Nephron (organoid): ENCODE measurements at regions not wholly inside any gene's neighbourhood (a gene's known extent, or its start where the extent isn't known, plus 50 kb on each side); places are given as distances from the start of the nearest gene placed in this dataset.

Experiments used
- H3K27ac Mint-ChIP-seq, 3 experiments: 2 replicates each; pipeline ENCODE4 v1.8.0; 2020; ENCODE audit warnings: mixed read lengths in 3 of 3, mild to moderate bottlenecking in 2 of 3, moderate library complexity in 1 of 3
- H3K27me3 Mint-ChIP-seq: 2 replicates; pipeline ENCODE4 v1.8.0; 2021; ENCODE audit warnings: low read depth, mild to moderate bottlenecking, moderate library complexity, mixed read lengths
- H3K36me3 Mint-ChIP-seq: 2 replicates; pipeline ENCODE4 v1.8.0; 2020; ENCODE audit warnings: low read depth, mixed read lengths
- H3K4me1 Mint-ChIP-seq: 2 replicates; pipeline ENCODE4 v1.8.0; 2020; ENCODE audit warnings: mixed read lengths
- H3K4me3 Mint-ChIP-seq, 3 experiments: 2 replicates each; pipeline ENCODE4 v1.8.0; 2020; ENCODE audit warnings: mild to moderate bottlenecking in 3 of 3, mixed read lengths in 3 of 3, moderate library complexity in 2 of 3
- H3K9me3 Mint-ChIP-seq: 2 replicates; pipeline ENCODE4 v1.8.0; 2020; ENCODE audit warnings: mixed read lengths
- CTCF ChIP-seq, 3 experiments: fragments of 200-600 bp; sonication (generic); IDR thresholded peaks; one replicate each; pipeline ENCODE4 v1.5.0; 2021; ENCODE audit warnings: antibody characterized with exemption in 3 of 3; ENCODE audit not compliant: unreplicated experiment in 3 of 3

GRCh38 chr14:54306806-54307205 is 90.0 kb upstream of the CDKN3 start:
- Mint-ChIP-seq H3K4me3 (no peak overlapping the region), H3K27me3 (peaks cover 9% of the 10 kb centered on the region), H3K9me3 (peaks cover 3% of the 10 kb centered on the region), H3K36me3 (no peaks in the 10 kb centered on the region), H3K4me1 (no peaks in the 10 kb centered on the region), H3K27ac (no peak overlapping the region)
- no peak for TF ChIP-seq CTCF (IDR thresholded peaks at IDR 0.05; ENCODE audit: unreplicated experiment in 3 of 3)

GRCh38 chr14:54309615-54310014 is 87.2 kb upstream of the CDKN3 start:
- Mint-ChIP-seq H3K4me3 (no peak overlapping the region), H3K36me3 (no peaks in the 10 kb centered on the region), H3K27me3 (peaks cover 8% of the 10 kb centered on the region), H3K27ac (no peak overlapping the region), H3K4me1 (peaks cover 4% of the 10 kb centered on the region), H3K9me3 (peaks cover 3% of the 10 kb centered on the region)
- TF ChIP-seq CTCF (IDR thresholded peaks at IDR 0.05; ENCODE audit: unreplicated experiment in 3 of 3), result no peak

- peaks cover 9% of the 10 kb centered on the region for H3K4me1 Mint-ChIP-seq
- H3K27ac Mint-ChIP-seq, result no peak overlapping the region
- H3K36me3 Mint-ChIP-seq, result no peaks in the 10 kb centered on the region
- no peak overlapping the region for H3K4me3 Mint-ChIP-seq
- H3K27me3 Mint-ChIP-seq, result peaks cover 6% of the 10 kb centered on the region
- no peak for TF ChIP-seq CTCF (IDR thresholded peaks at IDR 0.05; ENCODE audit: unreplicated experiment in 3 of 3)
- peaks cover 3% of the 10 kb centered on the region for H3K9me3 Mint-ChIP-seq
These were observed 86.5 kb upstream of the CDKN3 start for GRCh38 chr14:54310151-54310850.

- Mint-ChIP-seq H3K27ac (no peak overlapping the region), H3K9me3 (peaks cover 3% of the 10 kb centered on the region), H3K36me3 (no peaks in the 10 kb centered on the region), H3K4me3 (no peak overlapping the region), H3K4me1 (peaks cover 9% of the 10 kb centered on the region), H3K27me3 (peaks cover 6% of the 10 kb centered on the region)
- TF ChIP-seq CTCF (IDR thresholded peaks at IDR 0.05; ENCODE audit: unreplicated experiment in 3 of 3), result no peak
These were observed 86.0 kb upstream of the CDKN3 start for GRCh38 chr14:54310851-54311228.

- Mint-ChIP-seq H3K4me3 (no peak overlapping the region), H3K9me3 (peaks cover 3% of the 10 kb centered on the region), H3K36me3 (no peaks in the 10 kb centered on the region), H3K4me1 (peaks cover 11% of the 10 kb centered on the region), H3K27ac (no peak overlapping the region), H3K27me3 (peaks cover 6% of the 10 kb centered on the region)
- TF ChIP-seq CTCF (IDR thresholded peaks at IDR 0.05; ENCODE audit: unreplicated experiment in 3 of 3), result no peak
These were observed 84.5 kb upstream of the CDKN3 start for GRCh38 chr14:54312166-54312801.
